ENCODE measurements at regions not wholly inside any gene's neighbourhood (a gene's known extent, or its start where the extent isn't known, plus 50 kb on each side); places are given as distances from the start of the nearest gene placed in this dataset.

GRCh38 chr2:139495851-139496250 lies 715.7 kb upstream of the NXPH2 start:
- Histone ChIP-seq H3K9ac (ENCODE audit: low read length) (no peak overlapping the region), H4K20me1 (ENCODE audit: low read depth, low read length) (no peaks in the 10 kb centered on the region), H3K36me3 (ENCODE audit: low read length) (no peaks in the 10 kb centered on the region), H3K4me3 (ENCODE audit: insufficient read depth, low read length, poor library complexity, severe bottlenecking) (no peak overlapping the region), H3K4me2 (ENCODE audit: low read depth, low read length, poor library complexity, severe bottlenecking) (no peak overlapping the region), H3K9me3 (ENCODE audit: insufficient read depth, low read length) (no peaks in the 10 kb centered on the region), H3K9me2 (replicated peaks; ENCODE audit: insufficient read depth, low read length) (no peaks in the 10 kb centered on the region), H3K27ac (ENCODE audit: low read depth, low read length) (no peak overlapping the region), H3K79me2 (ENCODE audit: insufficient read depth, low read length) (no peaks in the 10 kb centered on the region), H3F3A (ENCODE audit: insufficient read depth) (no peaks in the 10 kb centered on the region), H3K27me3 (ENCODE audit: low read length) (no peaks in the 10 kb centered on the region), H2AFZ (ENCODE audit: low read depth, low read length, severe bottlenecking) (no peak overlapping the region)
- TF ChIP-seq CTCF (IDR thresholded peaks at IDR 0.05; ENCODE audit: insufficient read depth, low read length, poor library complexity, severe bottlenecking) (no peak), EZH2phosphoT487 (conservative IDR thresholded peaks at IDR 0.05; ENCODE audit: low read length) (no peak)

GRCh38 chr2:139492131-139492680 lies 712.0 kb upstream of the NXPH2 start:
- no peak for TF ChIP-seq CTCF (IDR thresholded peaks at IDR 0.05; ENCODE audit: insufficient read depth, low read length, poor library complexity, severe bottlenecking)
- TF ChIP-seq EZH2phosphoT487 (conservative IDR thresholded peaks at IDR 0.05; ENCODE audit: low read length) = no peak
- Histone ChIP-seq H3K27me3 (ENCODE audit: low read length) (no peaks in the 10 kb centered on the region), H3F3A (ENCODE audit: insufficient read depth) (no peaks in the 10 kb centered on the region), H4K20me1 (ENCODE audit: low read depth, low read length) (no peaks in the 10 kb centered on the region), H3K9me2 (replicated peaks; ENCODE audit: insufficient read depth, low read length) (no peaks in the 10 kb centered on the region), H3K9ac (ENCODE audit: low read length) (no peak overlapping the region), H2AFZ (ENCODE audit: low read depth, low read length, severe bottlenecking) (no peak overlapping the region), H3K27ac (ENCODE audit: low read depth, low read length) (no peak overlapping the region), H3K79me2 (ENCODE audit: insufficient read depth, low read length) (no peaks in the 10 kb centered on the region), H3K4me3 (ENCODE audit: insufficient read depth, low read length, poor library complexity, severe bottlenecking) (no peak overlapping the region), H3K36me3 (ENCODE audit: low read length) (no peaks in the 10 kb centered on the region), H3K4me2 (ENCODE audit: low read depth, low read length, poor library complexity, severe bottlenecking) (no peak overlapping the region), H3K9me3 (ENCODE audit: insufficient read depth, low read length) (no peaks in the 10 kb centered on the region)

GRCh38 chr2:139480161-139480650 lies 700.0 kb upstream of the NXPH2 start:
- no peak overlapping the region for H3K27ac ChIP-seq (ENCODE audit: low read depth, low read length)
- TF ChIP-seq EZH2phosphoT487 (conservative IDR thresholded peaks at IDR 0.05; ENCODE audit: low read length) = no peak
- no peak for TF ChIP-seq CTCF (IDR thresholded peaks at IDR 0.05; ENCODE audit: insufficient read depth, low read length, poor library complexity, severe bottlenecking)

More at GRCh38 chr2:139480161-139480650, 700.0 kb upstream of the NXPH2 start:
- Histone ChIP-seq H3K9me2 (replicated peaks; ENCODE audit: insufficient read depth, low read length) (no peaks in the 10 kb centered on the region), H3K27me3 (ENCODE audit: low read length) (no peaks in the 10 kb centered on the region), H3K4me2 (ENCODE audit: low read depth, low read length, poor library complexity, severe bottlenecking) (no peak overlapping the region), H4K20me1 (ENCODE audit: low read depth, low read length) (no peaks in the 10 kb centered on the region), H3K4me3 (ENCODE audit: insufficient read depth, low read length, poor library complexity, severe bottlenecking) (no peak overlapping the region), H3K9me3 (ENCODE audit: insufficient read depth, low read length) (no peaks in the 10 kb centered on the region), H3F3A (ENCODE audit: insufficient read depth) (no peaks in the 10 kb centered on the region), H3K9ac (ENCODE audit: low read length) (no peak overlapping the region), H3K36me3 (ENCODE audit: low read length) (no peaks in the 10 kb centered on the region), H3K79me2 (ENCODE audit: insufficient read depth, low read length) (no peaks in the 10 kb centered on the region), H2AFZ (ENCODE audit: low read depth, low read length, severe bottlenecking) (no peak overlapping the region)
